OCI-LY7 (cell line): ENCODE measurements at regions not wholly inside any gene's neighbourhood (a gene's known extent, or its start where the extent isn't known, plus 50 kb on each side); places are given as distances from the start of the nearest gene placed in this dataset.

Experiments
- BruUV-seq: library from RNA; stranded (reverse); fragments of 400-500 nt; replicated peaks from 2 replicates; lab custom pipeline; 2021; lab: Mats Ljungman, UMichigan
- CTCF ChIA-PET: fragments of 300-600 bp; sonication (Branson Sonifier 250); formaldehyde crosslinking; loops from one replicate; lab custom pipeline; 2022; ENCODE audit warnings: antibody characterized with exemption; ENCODE audit not compliant: unreplicated experiment; lab: Charles Lee
- POLR2A ChIA-PET: fragments of 300-600 bp; sonication (Branson Sonifier 250); formaldehyde crosslinking; loops from one replicate; lab custom pipeline; 2022; ENCODE audit warnings: antibody characterized with exemption; lab: Charles Lee
- DNase-seq: peaks from one replicate; pipeline ENCODE4 v3.0.0-alpha.2; 2015; ENCODE audit warnings: low spot score
- H2AFZ ChIP-seq: fragments of 200-600 bp; sonication (generic), shearing (Covaris generic); 2 replicates; pipeline ENCODE4 v1.6.1; 2014; ENCODE audit warnings: mild to moderate bottlenecking, antibody characterized with exemption, low read length, moderate library complexity
- H3K27ac ChIP-seq: fragments of 200-600 bp; sonication (generic); 2 replicates; pipeline ENCODE4 v1.5.1; 2014; ENCODE audit warnings: mixed run types, low read depth, mild to moderate bottlenecking, moderate library complexity, low read length, inconsistent platforms; ENCODE audit not compliant: poor library complexity, severe bottlenecking
- H3K36me3 ChIP-seq: fragments of 200-600 bp; sonication (generic); 2 replicates; pipeline ENCODE4 v1.6.1; 2014; ENCODE audit warnings: mild to moderate bottlenecking, antibody characterized with exemption, low read length, moderate library complexity, mixed read lengths; ENCODE audit not compliant: insufficient read depth
- H3K4me1 ChIP-seq: fragments of 200-600 bp; sonication (generic); 2 replicates; pipeline ENCODE4 v1.5.1; 2014; ENCODE audit warnings: mild to moderate bottlenecking, low read length; ENCODE audit not compliant: insufficient read depth, poor library complexity, severe bottlenecking
- H3K4me2 ChIP-seq: fragments of 200-600 bp; sonication (generic); 2 replicates; pipeline ENCODE4 v1.6.1; 2014; ENCODE audit warnings: mild to moderate bottlenecking, low read length
- H3K4me3 ChIP-seq: fragments of 200-600 bp; sonication (generic); 2 replicates; pipeline ENCODE4 v1.5.1; 2014; ENCODE audit warnings: mild to moderate bottlenecking, low read depth, low read length; ENCODE audit not compliant: poor library complexity, severe bottlenecking
- H3K79me2 ChIP-seq: fragments of 200-600 bp; sonication (generic); 2 replicates; pipeline ENCODE4 v1.6.1; 2016; ENCODE audit warnings: low read depth, mild to moderate bottlenecking, low read length, moderate library complexity, mixed read lengths; ENCODE audit not compliant: insufficient read depth
- H3K9me2 ChIP-seq: fragments of 200-600 bp; sonication (generic); 2 replicates; pipeline ENCODE4 v1.6.1; 2016; ENCODE audit warnings: mild to moderate bottlenecking, low read length, mixed read lengths; ENCODE audit not compliant: insufficient read depth
- H3K9me3 ChIP-seq: fragments of 200-600 bp; sonication (generic); 2 replicates; pipeline ENCODE4 v1.6.1; 2014; ENCODE audit warnings: mild to moderate bottlenecking, mixed run types, low read length, mixed read lengths
- H4K20me1 ChIP-seq: fragments of 200-600 bp; sonication (generic); 2 replicates; pipeline ENCODE4 v1.6.1; 2014; ENCODE audit warnings: mild to moderate bottlenecking, antibody characterized with exemption, low read length, moderate library complexity, mixed read lengths; ENCODE audit not compliant: insufficient read depth
- CTCF ChIP-seq: fragments of 200-600 bp; sonication (generic); conservative IDR thresholded peaks from 2 replicates; pipeline ENCODE4 v1.5.1; 2014; ENCODE audit warnings: mild to moderate bottlenecking, antibody characterized with exemption, low read length, moderate library complexity, mixed read lengths
- EZH2phosphoT487 ChIP-seq: fragments of 200-600 bp; sonication (generic); IDR thresholded peaks from 2 replicates; pipeline ENCODE4 v1.6.1; 2018; ENCODE audit warnings: low read depth, borderline replicate concordance, mild to moderate bottlenecking, mixed run types, antibody characterized with exemption, low read length, moderate library complexity, mixed read lengths
- intact Hi-C: fragments of 100-400 bp; cut with micrococcal nuclease; formaldehyde crosslinking; loops from one replicate; pipeline ENCODE4 v1.10.0; 2022; ENCODE audit not compliant: unreplicated experiment

- Histone ChIP-seq H3K9me2 (no peaks in the 10 kb centered on the region), H3K4me1 (no peaks in the 10 kb centered on the region), H3K4me2 (no peak overlapping the region), H4K20me1 (no peaks in the 10 kb centered on the region), H3K79me2 (no peaks in the 10 kb centered on the region), H2AFZ (no peak overlapping the region), H3K36me3 (no peaks in the 10 kb centered on the region), H3K4me3 (no peak overlapping the region), H3K9me3 (no peaks in the 10 kb centered on the region), H3K27ac (no peak overlapping the region)
- intact Hi-C loops, result no loop called here
- DNase-seq, result no peak
- TF ChIP-seq CTCF (peak; percentile 24; the same call in 1 of the 2 replicates), EZH2phosphoT487 (no peak)
- POLR2A ChIA-PET, result interaction anchor here (0.6 kb wide), 1 partner anchor 1643 kb away, joined by 4 read pairs; no protein-coding TSS in a partner anchor
- BruUV-seq, result no TSS peak
- CTCF ChIA-PET, result interaction anchor here (0.5 kb wide), 1 partner anchor 528 kb away, joined by 3 read pairs; no protein-coding TSS in a partner anchor
Measured at GRCh38 chr18:10032331-10033015, 118.7 kb downstream of the VAPA start.

GRCh38 chr18:10033016-10033399 lies 119.2 kb downstream of the VAPA start:
- no TSS peak for BruUV-seq
- Histone ChIP-seq H3K27ac (no peak overlapping the region), H3K36me3 (no peaks in the 10 kb centered on the region), H3K9me2 (no peaks in the 10 kb centered on the region), H3K9me3 (no peaks in the 10 kb centered on the region), H2AFZ (no peak overlapping the region), H3K79me2 (no peaks in the 10 kb centered on the region), H3K4me2 (no peak overlapping the region), H3K4me3 (no peak overlapping the region), H3K4me1 (no peaks in the 10 kb centered on the region), H4K20me1 (no peaks in the 10 kb centered on the region)
- ChIA-PET POLR2A (interaction anchor here (0.6 kb wide), 1 partner anchor 1642 kb away, joined by 4 read pairs; no protein-coding TSS in a partner anchor), CTCF (interaction anchor here (0.5 kb wide), 1 partner anchor 528 kb away, joined by 3 read pairs; no protein-coding TSS in a partner anchor)
- TF ChIP-seq EZH2phosphoT487, result no peak
- no peak for TF ChIP-seq CTCF
- no peak for DNase-seq
- intact Hi-C loops, result no loop called here

- Histone ChIP-seq H3K9me2 (no peaks in the 10 kb centered on the region), H2AFZ (no peak overlapping the region), H3K9me3 (no peaks in the 10 kb centered on the region), H3K36me3 (no peaks in the 10 kb centered on the region), H3K4me3 (no peak overlapping the region), H3K4me2 (no peak overlapping the region), H3K27ac (no peak overlapping the region), H3K79me2 (no peaks in the 10 kb centered on the region), H4K20me1 (no peaks in the 10 kb centered on the region), H3K4me1 (no peaks in the 10 kb centered on the region)
- no peak for DNase-seq
- ChIA-PET CTCF (no interaction called here), POLR2A (no interaction called here)
- TF ChIP-seq CTCF (no peak), EZH2phosphoT487 (no peak)
- intact Hi-C loops, result no loop called here
- no TSS peak for BruUV-seq
Measured at GRCh38 chr18:10035281-10035991, 121.6 kb downstream of the VAPA start.
